ENCODE measurements at regions not wholly inside any gene's neighbourhood (a gene's known extent, or its start where the extent isn't known, plus 50 kb on each side); places are given as distances from the start of the nearest gene placed in this dataset.

- no peak overlapping the region for H3K27ac ChIP-seq (ENCODE audit: low read depth in 1 of 2, low read length in 2 of 2)
- intact Hi-C loops (cut with DNase I) = no loop called here
- DNase-seq (no peak), ATAC-seq (ENCODE audit: low FRiP score) (no peak)
- 72 to 85% methylated on average over 3 of the region's 3 CpGs for WGBS, 2 donors
- no peaks in the 10 kb centered on the region for H3K27me3 ChIP-seq (ENCODE audit: control insufficient read depth in 1 of 2, insufficient read depth in 2 of 2, low read length in 1 of 2)
- no peak overlapping the region for H3K4me3 ChIP-seq (ENCODE audit: low read length in 2 of 2)
- H3K9me3 ChIP-seq (ENCODE audit: control insufficient read depth, low read length) = no peaks in the 10 kb centered on the region
- no peaks in the 10 kb centered on the region for H3K36me3 ChIP-seq (ENCODE audit: control insufficient read depth in 1 of 2, insufficient read depth in 2 of 2, low read length in 1 of 2)
- no peaks in the 10 kb centered on the region for H3K4me1 ChIP-seq (ENCODE audit: control insufficient read depth in 1 of 2, insufficient read depth in 2 of 2, low read length in 2 of 2)
Measured at GRCh38 chr4:141435446-141436225, 200.7 kb upstream of the IL15 start.

- 98 to 99% methylated on average over 1 of the region's 1 CpG for WGBS, 2 donors
- ATAC-seq (ENCODE audit: low FRiP score) (no peak), DNase-seq (no peak)
- intact Hi-C loops (cut with DNase I) = no loop called here
- H3K27ac ChIP-seq (ENCODE audit: low read depth in 1 of 2, low read length in 2 of 2) = no peak overlapping the region
- H3K4me3 ChIP-seq (ENCODE audit: low read length in 2 of 2) = no peak overlapping the region
- H3K4me1 ChIP-seq (ENCODE audit: control insufficient read depth in 1 of 2, insufficient read depth in 2 of 2, low read length in 2 of 2) = no peaks in the 10 kb centered on the region
- no peaks in the 10 kb centered on the region for H3K36me3 ChIP-seq (ENCODE audit: control insufficient read depth in 1 of 2, insufficient read depth in 2 of 2, low read length in 1 of 2)
- H3K27me3 ChIP-seq (ENCODE audit: control insufficient read depth in 1 of 2, insufficient read depth in 2 of 2, low read length in 1 of 2) = no peaks in the 10 kb centered on the region
- no peaks in the 10 kb centered on the region for H3K9me3 ChIP-seq (ENCODE audit: control insufficient read depth, low read length)
Measured at GRCh38 chr4:141439223-141439622, 197.2 kb upstream of the IL15 start.

DNA sequence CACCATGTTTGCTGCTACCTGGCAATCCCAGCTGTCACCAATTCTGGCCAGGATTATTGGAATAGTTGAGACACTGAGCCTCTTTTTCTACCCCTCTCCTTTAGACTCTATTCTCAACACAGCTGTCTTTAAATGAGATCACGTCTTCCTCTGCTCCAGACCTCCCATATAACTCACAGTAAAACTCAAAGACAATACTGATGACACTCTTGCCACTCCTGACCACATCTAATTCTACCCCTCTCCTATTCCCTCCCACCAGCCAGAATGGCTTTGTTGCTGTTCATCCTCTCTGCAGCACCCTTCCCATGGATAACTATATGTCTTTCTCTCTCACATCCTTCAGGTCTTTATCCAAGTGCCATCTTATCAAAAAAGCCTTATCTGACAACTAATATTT, 188.6 kb upstream of the IL15 start:
- no peak overlapping the region for H3K27ac ChIP-seq (ENCODE audit: low read depth in 1 of 2, low read length in 2 of 2)
- H3K4me3 ChIP-seq (ENCODE audit: low read length in 2 of 2) = no peak overlapping the region
- intact Hi-C loops (cut with DNase I) = no loop called here
- WGBS, 2 donors = 89 to 95% methylated on average over 1 of the region's 1 CpG
- ATAC-seq (ENCODE audit: low FRiP score) (no peak), DNase-seq (no peak)
- H3K9me3 ChIP-seq (ENCODE audit: control insufficient read depth, low read length) = no peaks in the 10 kb centered on the region
- H3K27me3 ChIP-seq (ENCODE audit: control insufficient read depth in 1 of 2, insufficient read depth in 2 of 2, low read length in 1 of 2) = no peaks in the 10 kb centered on the region
- H3K36me3 ChIP-seq (ENCODE audit: control insufficient read depth in 1 of 2, insufficient read depth in 2 of 2, low read length in 1 of 2) = no peaks in the 10 kb centered on the region
- no peaks in the 10 kb centered on the region for H3K4me1 ChIP-seq (ENCODE audit: control insufficient read depth in 1 of 2, insufficient read depth in 2 of 2, low read length in 2 of 2)

- no peaks in the 10 kb centered on the region for H3K27me3 ChIP-seq (ENCODE audit: control insufficient read depth in 1 of 2, insufficient read depth in 2 of 2, low read length in 1 of 2)
- no peak for ATAC-seq (ENCODE audit: low FRiP score)
- H3K4me3 ChIP-seq (ENCODE audit: low read length in 2 of 2) = no peak overlapping the region
- H3K27ac ChIP-seq (ENCODE audit: low read depth in 1 of 2, low read length in 2 of 2) = no peak overlapping the region
- H3K36me3 ChIP-seq (ENCODE audit: control insufficient read depth in 1 of 2, insufficient read depth in 2 of 2, low read length in 1 of 2) = no peaks in the 10 kb centered on the region
- DNase-seq = no peak
- no peaks in the 10 kb centered on the region for H3K4me1 ChIP-seq (ENCODE audit: control insufficient read depth in 1 of 2, insufficient read depth in 2 of 2, low read length in 2 of 2)
- 78 to 88% methylated on average over 2 of the region's 2 CpGs for WGBS, 2 donors
- intact Hi-C loops (cut with DNase I) = no loop called here
- H3K9me3 ChIP-seq (ENCODE audit: control insufficient read depth, low read length) = no peaks in the 10 kb centered on the region
Measured at GRCh38 chr4:141448490-141448889, 187.9 kb upstream of the IL15 start.

DNA sequence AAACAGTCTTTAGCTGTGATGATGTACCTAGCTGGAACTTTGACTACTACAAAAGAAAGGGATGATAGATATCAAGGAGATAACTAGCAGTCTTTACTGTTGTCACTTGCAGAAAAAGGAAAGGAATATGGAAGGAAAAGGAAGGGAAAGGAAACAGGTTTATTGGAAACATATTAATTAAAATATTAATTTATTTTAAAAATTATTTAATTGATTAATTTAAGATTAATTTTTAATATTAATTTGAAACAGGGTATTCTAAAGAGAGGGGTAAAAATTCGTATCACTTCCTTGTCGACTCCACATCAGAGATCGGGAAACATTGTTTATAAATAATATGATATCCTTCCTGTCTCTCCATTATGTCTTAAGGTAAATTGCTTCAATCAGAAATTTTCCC, 186.5 kb upstream of the IL15 start:
- Histone ChIP-seq H3K27ac (ENCODE audit: low read depth in 1 of 2, low read length in 2 of 2) (no peak overlapping the region), H3K4me3 (ENCODE audit: low read length in 2 of 2) (no peak overlapping the region), H3K27me3 (ENCODE audit: control insufficient read depth in 1 of 2, insufficient read depth in 2 of 2, low read length in 1 of 2) (no peaks in the 10 kb centered on the region), H3K9me3 (ENCODE audit: control insufficient read depth, low read length) (no peaks in the 10 kb centered on the region), H3K36me3 (ENCODE audit: control insufficient read depth in 1 of 2, insufficient read depth in 2 of 2, low read length in 1 of 2) (no peaks in the 10 kb centered on the region), H3K4me1 (ENCODE audit: control insufficient read depth in 1 of 2, insufficient read depth in 2 of 2, low read length in 2 of 2) (no peaks in the 10 kb centered on the region)
- DNase-seq (no peak), ATAC-seq (ENCODE audit: low FRiP score) (no peak)
- intact Hi-C loops (cut with DNase I) = no loop called here
- 94 to 95% methylated on average over 3 of the region's 3 CpGs for WGBS, 2 donors

GRCh38 chr4:141455651-141456050, 180.7 kb upstream of the IL15 start:
- Histone ChIP-seq H3K4me1 (ENCODE audit: control insufficient read depth in 1 of 2, insufficient read depth in 2 of 2, low read length in 2 of 2) (no peaks in the 10 kb centered on the region), H3K36me3 (ENCODE audit: control insufficient read depth in 1 of 2, insufficient read depth in 2 of 2, low read length in 1 of 2) (no peaks in the 10 kb centered on the region), H3K27ac (ENCODE audit: low read depth in 1 of 2, low read length in 2 of 2) (no peak overlapping the region), H3K4me3 (ENCODE audit: low read length in 2 of 2) (no peak overlapping the region), H3K27me3 (ENCODE audit: control insufficient read depth in 1 of 2, insufficient read depth in 2 of 2, low read length in 1 of 2) (no peaks in the 10 kb centered on the region), H3K9me3 (ENCODE audit: control insufficient read depth, low read length) (no peaks in the 10 kb centered on the region)
- no peak for DNase-seq
- no peak for ATAC-seq (ENCODE audit: low FRiP score)
- intact Hi-C loops (cut with DNase I) = no loop called here
- 64 to 76% methylated on average over 1 of the region's 1 CpG for WGBS, 2 donors

DNA sequence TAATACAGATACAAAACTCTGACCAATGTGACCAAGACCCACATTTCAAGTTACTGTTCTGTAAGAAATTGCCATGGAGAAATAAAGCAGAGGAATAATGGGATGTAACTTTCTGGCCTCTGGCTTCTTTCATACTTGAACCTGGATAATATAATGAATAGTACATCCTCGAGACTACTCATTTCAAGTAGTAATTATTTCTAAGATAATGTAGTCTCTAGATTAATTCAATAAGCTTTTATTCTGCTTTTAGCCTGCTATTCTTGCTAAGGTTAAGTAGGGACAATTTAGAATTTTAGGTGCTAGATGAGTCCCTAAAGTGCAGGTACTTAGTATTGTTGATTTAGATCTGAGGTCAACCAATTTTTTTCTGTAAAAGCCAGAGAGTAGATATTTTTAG, 178.7 kb upstream of the IL15 start:
- H3K4me1 ChIP-seq (ENCODE audit: control insufficient read depth in 1 of 2, insufficient read depth in 2 of 2, low read length in 2 of 2) = no peaks in the 10 kb centered on the region
- H3K4me3 ChIP-seq (ENCODE audit: low read length in 2 of 2) = no peak overlapping the region
- H3K9me3 ChIP-seq (ENCODE audit: control insufficient read depth, low read length) = no peaks in the 10 kb centered on the region
- no peak overlapping the region for H3K27ac ChIP-seq (ENCODE audit: low read depth in 1 of 2, low read length in 2 of 2)
- no peaks in the 10 kb centered on the region for H3K27me3 ChIP-seq (ENCODE audit: control insufficient read depth in 1 of 2, insufficient read depth in 2 of 2, low read length in 1 of 2)
- DNase-seq = no peak
- intact Hi-C loops (cut with DNase I) = no loop called here
- ATAC-seq (ENCODE audit: low FRiP score) = no peak
- WGBS, 2 donors = 96 to 98% methylated on average over 1 of the region's 1 CpG
- H3K36me3 ChIP-seq (ENCODE audit: control insufficient read depth in 1 of 2, insufficient read depth in 2 of 2, low read length in 1 of 2) = no peaks in the 10 kb centered on the region

DNA sequence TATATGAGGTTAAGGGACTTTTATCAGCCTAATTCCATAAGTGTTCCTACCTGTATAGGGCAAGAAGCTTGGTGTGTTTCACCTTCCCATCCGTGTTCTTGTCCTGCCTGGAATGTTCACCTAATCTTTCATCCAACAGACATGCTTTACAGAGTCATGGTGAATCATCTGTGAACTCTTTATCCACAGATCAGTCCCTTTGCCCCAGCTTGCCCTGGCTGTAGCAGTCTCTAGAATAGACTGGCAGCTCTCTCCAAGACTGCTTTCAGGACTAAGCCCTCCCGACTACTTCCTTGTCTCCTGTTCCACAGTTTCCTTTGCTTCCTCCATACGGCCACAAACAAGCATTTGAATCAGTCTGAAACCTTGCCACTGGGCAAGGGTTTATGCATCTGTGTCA, 177.9 kb upstream of the IL15 start:
- Histone ChIP-seq H3K9me3 (ENCODE audit: control insufficient read depth, low read length) (no peaks in the 10 kb centered on the region), H3K27ac (ENCODE audit: low read depth in 1 of 2, low read length in 2 of 2) (no peak overlapping the region), H3K36me3 (ENCODE audit: control insufficient read depth in 1 of 2, insufficient read depth in 2 of 2, low read length in 1 of 2) (no peaks in the 10 kb centered on the region), H3K4me1 (ENCODE audit: control insufficient read depth in 1 of 2, insufficient read depth in 2 of 2, low read length in 2 of 2) (no peaks in the 10 kb centered on the region), H3K4me3 (ENCODE audit: low read length in 2 of 2) (no peak overlapping the region), H3K27me3 (ENCODE audit: control insufficient read depth in 1 of 2, insufficient read depth in 2 of 2, low read length in 1 of 2) (no peaks in the 10 kb centered on the region)
- WGBS, 2 donors = 72 to 73% methylated on average over 3 of the region's 3 CpGs
- ATAC-seq (ENCODE audit: low FRiP score) (no peak), DNase-seq (no peak)
- intact Hi-C loops (cut with DNase I) = no loop called here

GRCh38 chr4:141459020-141459419, 177.4 kb upstream of the IL15 start:
- DNase-seq (no peak), ATAC-seq (ENCODE audit: low FRiP score) (no peak)
- Histone ChIP-seq H3K36me3 (ENCODE audit: control insufficient read depth in 1 of 2, insufficient read depth in 2 of 2, low read length in 1 of 2) (no peaks in the 10 kb centered on the region), H3K4me3 (ENCODE audit: low read length in 2 of 2) (no peak overlapping the region), H3K9me3 (ENCODE audit: control insufficient read depth, low read length) (no peaks in the 10 kb centered on the region), H3K27ac (ENCODE audit: low read depth in 1 of 2, low read length in 2 of 2) (no peak overlapping the region), H3K27me3 (ENCODE audit: control insufficient read depth in 1 of 2, insufficient read depth in 2 of 2, low read length in 1 of 2) (no peaks in the 10 kb centered on the region), H3K4me1 (ENCODE audit: control insufficient read depth in 1 of 2, insufficient read depth in 2 of 2, low read length in 2 of 2) (no peaks in the 10 kb centered on the region)
- 97 to 99% methylated on average over 1 of the region's 1 CpG for WGBS, 2 donors
- intact Hi-C loops (cut with DNase I) = no loop called here
